ENCODE measurements at regions not wholly inside any gene's neighbourhood (a gene's known extent, or its start where the extent isn't known, plus 50 kb on each side); places are given as distances from the start of the nearest gene placed in this dataset.
"Not testable (repeated sequence)": the region's sequence is repeated elsewhere in the genome, so short reads cannot be mapped to it uniquely, and the experiment has no call there.

GRCh38 chr18:34280000-34280399 lies 55.3 kb upstream of the NOL4 start:
- H3K36me3 ChIP-seq, result no peaks in the 10 kb centered on the region
- H3K27me3 ChIP-seq, result no peaks in the 10 kb centered on the region
- DNase-seq, result no peak
- H3K9me3 ChIP-seq, result no peaks in the 10 kb centered on the region
- H3K4me3 ChIP-seq, result no peak overlapping the region

GRCh38 chr18:34280653-34281052 lies 55.9 kb upstream of the NOL4 start:
- H3K36me3 ChIP-seq, result no peaks in the 10 kb centered on the region
- DNase-seq, result no peak
- H3K9me3 ChIP-seq, result no peaks in the 10 kb centered on the region
- no peaks in the 10 kb centered on the region for H3K27me3 ChIP-seq
- no peak overlapping the region for H3K4me3 ChIP-seq

- Histone ChIP-seq H3K36me3 (no peaks in the 10 kb centered on the region), H3K9me3 (no peaks in the 10 kb centered on the region), H3K4me3 (no peak overlapping the region), H3K27me3 (no peaks in the 10 kb centered on the region)
- no peak for DNase-seq
Measured at GRCh38 chr18:34281290-34281689, 56.6 kb upstream of the NOL4 start.

- Histone ChIP-seq H3K36me3 (no peaks in the 10 kb centered on the region), H3K27me3 (no peaks in the 10 kb centered on the region), H3K9me3 (no peaks in the 10 kb centered on the region), H3K4me3 (no peak overlapping the region)
- DNase-seq, result no peak
Measured at GRCh38 chr18:34281722-34282121, 57.0 kb upstream of the NOL4 start.

- Histone ChIP-seq H3K9me3 (no peaks in the 10 kb centered on the region), H3K36me3 (no peaks in the 10 kb centered on the region), H3K4me3 (no peak overlapping the region), H3K27me3 (no peaks in the 10 kb centered on the region)
- DNase-seq, result no peak
Measured at GRCh38 chr18:34283506-34283905, 58.8 kb upstream of the NOL4 start.

- Histone ChIP-seq H3K27me3 (no peaks in the 10 kb centered on the region), H3K9me3 (no peaks in the 10 kb centered on the region), H3K4me3 (no peak overlapping the region), H3K36me3 (no peaks in the 10 kb centered on the region)
- no peak for DNase-seq
Measured at GRCh38 chr18:34287825-34288224, 63.1 kb upstream of the NOL4 start.

GRCh38 chr18:34292594-34292993 lies 67.9 kb upstream of the NOL4 start:
- Histone ChIP-seq H3K27me3 (no peaks in the 10 kb centered on the region), H3K9me3 (no peaks in the 10 kb centered on the region), H3K4me3 (no peak overlapping the region), H3K36me3 (no peaks in the 10 kb centered on the region)
- DNase-seq, result no peak

GRCh38 chr18:34297287-34297686 lies 72.6 kb upstream of the NOL4 start:
- DNase-seq, result no peak
- no peaks in the 10 kb centered on the region for H3K36me3 ChIP-seq
- H3K27me3 ChIP-seq, result no peaks in the 10 kb centered on the region
- no peaks in the 10 kb centered on the region for H3K9me3 ChIP-seq
- H3K4me3 ChIP-seq, result no peak overlapping the region

GRCh38 chr18:34299828-34300227 lies 75.1 kb upstream of the NOL4 start:
- Histone ChIP-seq H3K9me3 (no peaks in the 10 kb centered on the region), H3K36me3 (no peaks in the 10 kb centered on the region), H3K27me3 (no peaks in the 10 kb centered on the region), H3K4me3 (no peak overlapping the region)
- DNase-seq, result no peak

GRCh38 chr18:34311468-34311867 lies 86.8 kb upstream of the NOL4 start:
- no peaks in the 10 kb centered on the region for H3K9me3 ChIP-seq
- H3K4me3 ChIP-seq, result no peak overlapping the region
- no peak for DNase-seq
- H3K27me3 ChIP-seq, result no peaks in the 10 kb centered on the region
- H3K36me3 ChIP-seq, result no peaks in the 10 kb centered on the region

- Histone ChIP-seq H3K4me3 (no peak overlapping the region), H3K27me3 (no peaks in the 10 kb centered on the region), H3K36me3 (no peaks in the 10 kb centered on the region), H3K9me3 (no peaks in the 10 kb centered on the region)
- no peak for DNase-seq
Measured at GRCh38 chr18:34314847-34315246, 90.1 kb upstream of the NOL4 start.

- no peak for DNase-seq
- Histone ChIP-seq H3K36me3 (no peaks in the 10 kb centered on the region), H3K27me3 (no peaks in the 10 kb centered on the region), H3K9me3 (no peaks in the 10 kb centered on the region), H3K4me3 (no peak overlapping the region)
Measured at GRCh38 chr18:34315591-34316352, 91.1 kb upstream of the NOL4 start.

GRCh38 chr18:34320267-34320666 lies 95.6 kb upstream of the NOL4 start:
- DNase-seq, result no peak
- Histone ChIP-seq H3K36me3 (no peaks in the 10 kb centered on the region), H3K4me3 (no peak overlapping the region), H3K9me3 (no peaks in the 10 kb centered on the region), H3K27me3 (no peaks in the 10 kb centered on the region)

- Histone ChIP-seq H3K27me3 (no peaks in the 10 kb centered on the region), H3K9me3 (no peaks in the 10 kb centered on the region), H3K36me3 (no peaks in the 10 kb centered on the region), H3K4me3 (no peak overlapping the region)
- DNase-seq, result no peak
Measured at GRCh38 chr18:34321066-34321465, 96.4 kb upstream of the NOL4 start.

GRCh38 chr18:34322365-34323289 lies 97.9 kb upstream of the NOL4 start:
- Histone ChIP-seq H3K27me3 (no peaks in the 10 kb centered on the region), H3K36me3 (no peaks in the 10 kb centered on the region), H3K4me3 (no peak overlapping the region), H3K9me3 (no peaks in the 10 kb centered on the region)
- peak; percentile 14 for DNase-seq

GRCh38 chr18:34329840-34330239 lies 105.1 kb upstream of the NOL4 start:
- Histone ChIP-seq H3K27me3 (no peaks in the 10 kb centered on the region), H3K4me3 (no peak overlapping the region), H3K36me3 (no peaks in the 10 kb centered on the region), H3K9me3 (no peaks in the 10 kb centered on the region)
- DNase-seq, result no peak

GRCh38 chr18:34330308-34330707 lies 105.6 kb upstream of the NOL4 start:
- no peaks in the 10 kb centered on the region for H3K27me3 ChIP-seq
- H3K9me3 ChIP-seq, result no peaks in the 10 kb centered on the region
- DNase-seq, result no peak
- no peaks in the 10 kb centered on the region for H3K36me3 ChIP-seq
- H3K4me3 ChIP-seq, result no peak overlapping the region

GRCh38 chr18:34330907-34331306 lies 106.2 kb upstream of the NOL4 start:
- not testable (repeated sequence) for H3K27me3 ChIP-seq, H3K9me3 ChIP-seq, DNase-seq, H3K36me3 ChIP-seq, H3K4me3 ChIP-seq
